ENCODE measurements at regions not wholly inside any gene's neighbourhood (a gene's known extent, or its start where the extent isn't known, plus 50 kb on each side); places are given as distances from the start of the nearest gene placed in this dataset.
A peak's percentile ranks its signal among the peaks of the same experiment; 100 is the strongest.

- Histone ChIP-seq H3K4me1 (peaks cover 2% of the 10 kb centered on the region), H3K27me3 (no peaks in the 10 kb centered on the region), H3K4me3 (no peak overlapping the region), H3K79me2 (ENCODE audit: low read depth) (no peaks in the 10 kb centered on the region), H3K27ac (no peak overlapping the region), H2AFZ (replicated peaks) (no peak overlapping the region), H3K9me3 (ENCODE audit: low read depth) (no peaks in the 10 kb centered on the region), H3K36me3 (no peaks in the 10 kb centered on the region), H3K4me2 (no peak overlapping the region), H3K9ac (no peak overlapping the region), H3F3A (ENCODE audit: low read depth) (no peaks in the 10 kb centered on the region), H4K20me1 (ENCODE audit: low read depth) (no peaks in the 10 kb centered on the region)
- DNase-seq (ENCODE audit: low spot score) = no peak
- Mint-ChIP-seq H3K27me3 (ENCODE audit: insufficient read depth, low read depth) (peaks cover 2% of the 10 kb centered on the region), H3K4me1 (no peaks in the 10 kb centered on the region), H3K9me3 (no peaks in the 10 kb centered on the region), H3K27ac (no peak overlapping the region), H3K36me3 (no peaks in the 10 kb centered on the region), H3K4me3 (no peak overlapping the region)
- no peak for TF ChIP-seq EZH2phosphoT487 (IDR thresholded peaks at IDR 0.05)
- no peak for TF ChIP-seq CTCF (IDR thresholded peaks at IDR 0.05)
Observed at GRCh38 chr12:43044241-43044640, 454.7 kb upstream of the PRICKLE1 start.

GRCh38 chr12:43038991-43039390, 449.4 kb upstream of the PRICKLE1 start:
- TF ChIP-seq EZH2 (IDR thresholded peaks at IDR 0.05) (no peak), EZH2phosphoT487 (IDR thresholded peaks at IDR 0.05) (no peak), CTCF (IDR thresholded peaks at IDR 0.05) (no peak)
- H3K4me1 Mint-ChIP-seq = no peaks in the 10 kb centered on the region
- H3K9ac ChIP-seq = no peak overlapping the region
- H3K4me3 Mint-ChIP-seq = no peak overlapping the region
- no peaks in the 10 kb centered on the region for H3K9me3 ChIP-seq (ENCODE audit: low read depth)
- no peaks in the 10 kb centered on the region for H3K36me3 ChIP-seq
- H4K20me1 ChIP-seq (ENCODE audit: low read depth) = no peaks in the 10 kb centered on the region
- H3K4me3 ChIP-seq = no peak overlapping the region
- H3F3A ChIP-seq (ENCODE audit: low read depth) = no peaks in the 10 kb centered on the region
- H3K79me2 ChIP-seq (ENCODE audit: low read depth) = no peaks in the 10 kb centered on the region
- no peak overlapping the region for H2AFZ ChIP-seq (replicated peaks)
- H3K27me3 ChIP-seq = no peaks in the 10 kb centered on the region
- no peaks in the 10 kb centered on the region for H3K36me3 Mint-ChIP-seq
- no peak overlapping the region for H3K27ac ChIP-seq
- peaks cover 8% of the 10 kb centered on the region for H3K4me1 ChIP-seq
- no peak overlapping the region for H3K27ac Mint-ChIP-seq
- DNase-seq (ENCODE audit: low spot score) = peak; percentile 26
- no peaks in the 10 kb centered on the region for H3K9me3 Mint-ChIP-seq
- H3K27me3 Mint-ChIP-seq (ENCODE audit: insufficient read depth, low read depth) = peaks cover 3% of the 10 kb centered on the region
- no peak overlapping the region for H3K4me2 ChIP-seq

GRCh38 chr12:43029971-43030370, 440.4 kb upstream of the PRICKLE1 start:
- Histone ChIP-seq H3K36me3 (no peaks in the 10 kb centered on the region), H3K27me3 (no peaks in the 10 kb centered on the region), H3K27ac (no peak overlapping the region), H3F3A (ENCODE audit: low read depth) (no peaks in the 10 kb centered on the region), H3K79me2 (ENCODE audit: low read depth) (no peaks in the 10 kb centered on the region), H2AFZ (replicated peaks) (no peak overlapping the region), H3K4me3 (no peak overlapping the region), H3K9me3 (ENCODE audit: low read depth) (no peaks in the 10 kb centered on the region), H3K9ac (no peak overlapping the region), H3K4me1 (no peaks in the 10 kb centered on the region), H3K4me2 (no peak overlapping the region), H4K20me1 (ENCODE audit: low read depth) (no peaks in the 10 kb centered on the region)
- DNase-seq (ENCODE audit: low spot score) = no peak
- Mint-ChIP-seq H3K4me3 (no peak overlapping the region), H3K27me3 (ENCODE audit: insufficient read depth, low read depth) (peaks cover 5% of the 10 kb centered on the region), H3K27ac (no peak overlapping the region), H3K4me1 (no peaks in the 10 kb centered on the region), H3K36me3 (no peaks in the 10 kb centered on the region), H3K9me3 (peaks cover 9% of the 10 kb centered on the region)
- no peak for TF ChIP-seq CTCF (IDR thresholded peaks at IDR 0.05)
- no peak for TF ChIP-seq EZH2 (IDR thresholded peaks at IDR 0.05)
- no peak for TF ChIP-seq EZH2phosphoT487 (IDR thresholded peaks at IDR 0.05)

GRCh38 chr12:43028826-43029225, 439.3 kb upstream of the PRICKLE1 start:
- Mint-ChIP-seq H3K27me3 (ENCODE audit: insufficient read depth, low read depth) (peaks cover 2% of the 10 kb centered on the region), H3K9me3 (peaks cover 9% of the 10 kb centered on the region), H3K4me1 (no peaks in the 10 kb centered on the region), H3K27ac (no peak overlapping the region), H3K36me3 (no peaks in the 10 kb centered on the region), H3K4me3 (no peak overlapping the region)
- Histone ChIP-seq H3K27ac (no peak overlapping the region), H3K4me2 (no peak overlapping the region), H3K4me1 (no peaks in the 10 kb centered on the region), H3K27me3 (no peaks in the 10 kb centered on the region), H2AFZ (replicated peaks) (peak overlapping the region; percentile 68), H3K36me3 (no peaks in the 10 kb centered on the region), H3K4me3 (no peak overlapping the region), H3K9ac (no peak overlapping the region), H3K79me2 (ENCODE audit: low read depth) (no peaks in the 10 kb centered on the region), H3F3A (ENCODE audit: low read depth) (no peaks in the 10 kb centered on the region), H4K20me1 (ENCODE audit: low read depth) (no peaks in the 10 kb centered on the region), H3K9me3 (ENCODE audit: low read depth) (no peaks in the 10 kb centered on the region)
- DNase-seq (ENCODE audit: low spot score) = no peak
- TF ChIP-seq EZH2phosphoT487 (IDR thresholded peaks at IDR 0.05) (no peak), EZH2 (IDR thresholded peaks at IDR 0.05) (no peak), CTCF (IDR thresholded peaks at IDR 0.05) (no peak)
